Fibroblast of lung (primary cell): ENCODE measurements at regions not wholly inside any gene's neighbourhood (a gene's known extent, or its start where the extent isn't known, plus 50 kb on each side); places are given as distances from the start of the nearest gene placed in this dataset.

Source experiments
- EZH2 ChIP-seq: IDR thresholded peaks from 2 replicates; pipeline ENCODE4 v1.5.1; 2012; ENCODE audit warnings: low read length, control low read depth, mild to moderate bottlenecking; ENCODE audit errors: missing control alignments
- TF ChIP-seq, protein P1 (sequence below), 2 donors: IDR thresholded peaks in 1 of 2; conservative IDR thresholded peaks in 1 of 2; 1 replicate in 1 of 2; 2 replicates in 1 of 2; pipeline ENCODE4 v1.5.1; 2011 to 2012; ENCODE audit warnings: low read length in 2 of 2, control low read depth in 1 of 2, inconsistent platforms in 1 of 2, low read depth in 1 of 2, mild to moderate bottlenecking in 1 of 2

GRCh38 chr4:18850867-18851266 lies 829.3 kb upstream of the LCORL start:
- TF ChIP-seq, protein P1, sequence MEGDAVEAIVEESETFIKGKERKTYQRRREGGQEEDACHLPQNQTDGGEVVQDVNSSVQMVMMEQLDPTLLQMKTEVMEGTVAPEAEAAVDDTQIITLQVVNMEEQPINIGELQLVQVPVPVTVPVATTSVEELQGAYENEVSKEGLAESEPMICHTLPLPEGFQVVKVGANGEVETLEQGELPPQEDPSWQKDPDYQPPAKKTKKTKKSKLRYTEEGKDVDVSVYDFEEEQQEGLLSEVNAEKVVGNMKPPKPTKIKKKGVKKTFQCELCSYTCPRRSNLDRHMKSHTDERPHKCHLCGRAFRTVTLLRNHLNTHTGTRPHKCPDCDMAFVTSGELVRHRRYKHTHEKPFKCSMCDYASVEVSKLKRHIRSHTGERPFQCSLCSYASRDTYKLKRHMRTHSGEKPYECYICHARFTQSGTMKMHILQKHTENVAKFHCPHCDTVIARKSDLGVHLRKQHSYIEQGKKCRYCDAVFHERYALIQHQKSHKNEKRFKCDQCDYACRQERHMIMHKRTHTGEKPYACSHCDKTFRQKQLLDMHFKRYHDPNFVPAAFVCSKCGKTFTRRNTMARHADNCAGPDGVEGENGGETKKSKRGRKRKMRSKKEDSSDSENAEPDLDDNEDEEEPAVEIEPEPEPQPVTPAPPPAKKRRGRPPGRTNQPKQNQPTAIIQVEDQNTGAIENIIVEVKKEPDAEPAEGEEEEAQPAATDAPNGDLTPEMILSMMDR (conservative IDR thresholded peaks at IDR 0.05 in 1 of 2, IDR thresholded peaks at IDR 0.05 in 1 of 2; ENCODE audit: low read depth in 1 of 2, low read length in 2 of 2) = no peak
- TF ChIP-seq EZH2 = no peak
